ENCODE measurements at regions not wholly inside any gene's neighbourhood (a gene's known extent, or its start where the extent isn't known, plus 50 kb on each side); places are given as distances from the start of the nearest gene placed in this dataset.
"Not testable (repeated sequence)": the region's sequence is repeated elsewhere in the genome, so short reads cannot be mapped to it uniquely, and the experiment has no call there.

DNA sequence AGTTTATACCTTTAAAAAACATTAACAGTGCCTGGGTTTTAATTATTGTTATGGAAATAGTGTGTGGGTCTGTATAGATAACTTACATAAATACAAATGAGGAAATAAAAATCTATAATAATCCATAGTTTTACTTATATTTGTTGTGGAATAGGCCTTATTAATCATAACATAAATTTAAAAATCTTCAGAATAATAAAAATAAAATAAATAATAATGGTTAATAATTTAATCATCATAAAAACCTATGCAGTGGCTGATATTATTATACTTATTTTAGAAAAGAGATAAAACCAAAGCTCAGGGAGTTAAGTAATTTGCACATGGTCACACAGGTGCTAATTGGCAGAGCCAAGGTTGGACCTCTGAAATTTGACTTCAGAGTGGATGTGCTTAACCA is 785.3 kb upstream of the SEMA6A start:
- DNase-seq: no peak

DNA sequence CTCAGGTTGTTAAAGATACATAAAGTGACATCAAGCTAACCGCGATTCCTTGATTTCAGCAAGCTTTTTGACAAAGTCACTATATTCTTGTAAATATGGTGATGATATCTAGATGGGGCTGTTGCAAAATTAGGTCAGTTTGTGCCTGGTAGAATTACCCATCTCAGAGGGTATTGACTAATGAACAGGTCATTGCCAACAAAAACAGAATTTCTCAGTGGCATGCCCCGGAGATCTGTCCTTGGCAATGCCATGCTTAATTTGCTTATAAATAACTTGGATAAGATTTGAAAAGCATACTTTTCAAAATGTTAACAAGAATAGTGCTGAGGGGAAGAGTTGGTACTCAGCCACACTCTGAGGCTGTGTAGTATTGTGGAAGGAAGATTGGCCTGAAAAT is 783.3 kb upstream of the SEMA6A start:
- DNase-seq: no peak

DNA sequence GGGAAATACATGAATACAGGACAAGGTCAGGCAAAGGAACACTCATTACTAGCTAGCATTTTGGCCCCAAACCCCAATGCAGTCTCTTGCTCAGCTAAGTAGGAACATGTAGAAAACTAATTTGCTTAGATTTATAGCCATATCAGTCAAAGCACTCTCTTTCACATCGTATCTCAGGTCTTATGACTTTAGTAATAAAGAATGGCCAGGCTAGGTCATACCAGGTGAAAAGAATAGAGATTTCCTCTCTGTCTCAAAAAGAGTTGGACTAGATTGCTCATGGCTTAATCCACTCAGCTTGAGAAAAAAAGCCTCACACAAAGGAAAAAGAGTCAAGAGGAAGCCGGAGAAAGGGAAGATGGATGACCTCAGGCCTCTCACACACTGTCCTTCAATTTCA is 772.7 kb upstream of the SEMA6A start:
- no peak for DNase-seq

GRCh38 chr5:117343726-117344125 is 769.1 kb upstream of the SEMA6A start:
- not testable (repeated sequence) for DNase-seq

DNA sequence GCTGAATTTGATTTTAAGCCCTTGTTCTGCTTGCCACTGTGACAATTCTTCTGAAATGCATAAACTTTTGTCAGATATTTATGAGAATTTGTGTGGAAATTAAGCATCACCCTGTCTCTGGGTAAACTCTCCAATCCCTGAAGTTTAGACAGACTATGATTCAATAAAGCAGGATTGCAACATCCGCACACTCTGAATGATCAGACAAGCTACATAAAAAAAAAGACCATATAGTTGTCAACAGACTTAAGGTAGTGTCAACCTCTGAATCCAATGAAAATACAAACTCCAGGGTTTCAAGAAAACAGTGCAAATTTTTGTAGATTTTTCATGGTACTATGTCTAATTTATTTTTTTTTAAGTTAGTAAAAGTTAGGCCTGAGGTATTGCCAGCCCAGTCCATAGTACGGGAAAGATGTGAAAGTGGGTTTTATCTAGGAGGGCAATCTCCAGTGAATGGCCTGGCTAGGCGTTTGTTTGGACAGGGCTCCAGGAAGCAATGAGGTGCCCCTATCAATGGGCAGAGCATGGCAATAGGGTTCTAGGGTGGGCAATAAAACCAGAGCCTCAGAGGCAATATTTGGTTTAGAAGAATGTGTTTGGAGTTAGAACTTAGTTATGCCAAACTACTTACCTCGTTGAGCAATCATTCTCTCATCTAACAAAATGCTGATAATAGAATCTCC is 762.6 kb upstream of the SEMA6A start:
- DNase-seq: no peak

DNA sequence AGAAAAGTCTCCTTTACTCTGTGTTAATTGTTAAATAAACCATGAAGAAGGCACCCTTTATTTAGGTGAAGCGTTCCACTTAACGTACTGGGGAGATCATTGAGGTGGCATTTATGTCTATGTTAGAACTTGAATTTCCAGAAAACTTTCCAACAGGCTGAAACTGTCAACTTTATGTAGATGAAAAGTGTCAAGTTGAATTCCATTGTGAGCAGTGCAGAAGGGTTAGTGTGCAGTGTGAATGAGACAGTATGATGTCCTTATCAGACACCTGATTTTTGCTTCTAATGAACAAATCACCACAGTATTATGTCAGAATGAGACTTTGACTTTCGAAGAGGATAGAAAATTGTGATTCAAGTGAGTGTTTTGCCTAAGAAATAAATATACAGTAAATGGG is 761.6 kb upstream of the SEMA6A start:
- no peak for DNase-seq

GRCh38 chr5:117333011-117333410 is 758.4 kb upstream of the SEMA6A start:
- DNase-seq: no peak

DNA sequence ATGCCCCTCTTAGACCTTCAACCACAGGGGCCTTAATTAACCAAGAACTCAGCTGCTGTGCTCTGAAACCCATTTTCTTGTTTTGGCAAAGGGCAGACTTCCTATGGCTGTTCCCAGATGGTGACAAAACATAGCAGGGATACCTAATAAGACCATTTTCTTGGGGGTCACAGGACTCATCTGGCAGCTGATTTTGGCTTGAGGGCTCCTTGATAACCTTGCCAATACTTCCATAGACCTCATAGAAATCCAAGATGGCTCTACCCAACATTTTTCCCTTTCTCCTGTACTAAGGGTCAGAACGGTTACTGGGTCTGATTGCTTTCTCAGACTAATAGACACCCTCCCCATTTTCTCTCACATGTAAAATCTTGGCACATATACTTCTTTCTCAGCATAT is 757.7 kb upstream of the SEMA6A start:
- DNase-seq: no peak

DNA sequence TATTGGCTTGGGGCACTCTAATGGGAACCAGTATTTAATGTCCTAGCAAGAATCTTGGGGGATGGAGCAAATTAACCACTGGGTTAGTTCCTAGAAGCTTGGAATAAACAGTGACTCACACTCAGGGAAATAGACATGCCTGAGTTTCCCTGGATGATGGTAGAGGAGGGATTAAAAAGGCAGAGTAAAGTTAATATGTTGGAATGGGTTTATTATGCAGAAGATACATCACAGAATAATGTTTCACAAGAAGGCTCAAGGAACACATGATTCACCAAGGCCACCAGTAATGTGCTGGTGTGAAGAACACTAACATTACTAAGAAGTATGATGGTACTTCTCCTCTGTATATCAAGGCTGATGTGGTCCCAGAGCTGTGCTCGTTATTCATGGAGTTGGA is 752.9 kb upstream of the SEMA6A start:
- no peak for DNase-seq

- DNase-seq: no peak
Measured at GRCh38 chr5:117326997-117327396, 752.4 kb upstream of the SEMA6A start.

- no peak for DNase-seq
Measured at GRCh38 chr5:117318528-117318927, 743.9 kb upstream of the SEMA6A start.

DNA sequence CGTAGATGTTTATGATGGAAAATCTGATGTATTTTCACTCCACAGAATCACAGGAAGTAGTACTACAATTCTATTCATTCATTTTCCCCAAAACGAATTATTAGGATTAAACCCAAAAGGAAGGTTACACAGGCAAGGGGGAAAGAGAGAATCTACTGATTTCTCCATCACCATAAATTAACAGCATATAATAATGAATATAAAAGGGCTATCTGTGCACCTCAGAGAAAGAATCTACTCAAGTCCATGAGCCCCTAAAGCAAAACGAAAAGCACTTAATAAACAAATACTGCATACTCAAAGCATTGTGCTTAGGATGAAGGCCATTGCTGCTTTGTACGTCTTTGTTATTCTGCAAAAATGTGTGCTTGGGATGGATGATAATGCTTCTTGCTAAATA is 740.5 kb upstream of the SEMA6A start:
- DNase-seq: no peak

DNA sequence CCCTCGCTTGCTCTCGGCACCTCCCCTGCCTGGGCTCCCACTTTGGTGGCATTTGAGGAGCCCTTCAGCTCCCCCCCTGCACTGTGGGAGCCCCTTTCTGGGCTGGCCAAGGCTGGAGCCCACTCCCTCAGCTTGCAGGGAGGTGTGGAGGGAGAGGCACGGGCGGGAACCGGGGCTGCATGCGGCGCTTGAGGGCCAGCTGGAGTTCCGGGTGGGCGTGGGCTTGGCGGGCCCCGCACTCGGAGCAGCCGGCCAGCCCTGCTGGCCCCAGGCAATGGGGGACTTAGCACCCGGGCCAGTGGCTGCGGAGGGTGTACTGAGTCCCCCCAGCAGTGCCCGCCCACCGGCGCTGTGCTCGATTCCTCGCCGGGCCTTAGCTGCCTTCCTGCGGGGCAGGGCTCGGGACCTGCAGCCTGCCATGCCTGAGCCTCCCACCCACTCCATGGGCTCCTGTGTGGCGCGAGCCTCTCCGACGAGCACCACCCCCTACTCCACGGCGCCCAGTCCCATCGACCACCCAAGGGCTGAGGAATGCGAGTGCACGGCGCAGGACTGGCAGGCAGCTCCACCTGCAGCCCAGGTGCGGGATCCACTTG is 730.0 kb upstream of the SEMA6A start:
- not testable (repeated sequence) for DNase-seq

GRCh38 chr5:117302949-117303348 is 728.3 kb upstream of the SEMA6A start:
- no peak for DNase-seq

- no peak for DNase-seq
Measured at GRCh38 chr5:117302473-117302872, 727.9 kb upstream of the SEMA6A start.

DNA sequence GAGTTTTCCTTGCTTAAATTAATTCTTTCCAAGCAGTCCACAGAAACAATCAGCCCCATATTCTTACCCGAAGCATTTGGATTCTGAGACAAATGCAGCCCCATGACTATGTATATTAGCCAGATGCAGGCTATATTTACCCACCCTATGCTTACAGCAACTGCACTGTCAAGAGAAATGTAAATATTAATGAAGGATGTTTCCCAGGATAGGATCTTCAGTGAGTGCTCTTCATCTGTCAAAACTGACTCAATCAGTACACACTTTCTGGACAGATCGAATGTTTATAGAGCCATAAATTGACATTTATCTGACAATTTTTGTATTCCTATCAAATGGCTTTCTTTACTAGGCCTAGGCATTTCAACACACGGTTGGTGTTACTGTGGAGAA is 725.3 kb upstream of the SEMA6A start:
- DNase-seq: no peak

- no peak for DNase-seq
Measured at GRCh38 chr5:117299224-117299935, 724.8 kb upstream of the SEMA6A start.

- no peak for DNase-seq
Measured at GRCh38 chr5:117296872-117297271, 722.2 kb upstream of the SEMA6A start.

DNA sequence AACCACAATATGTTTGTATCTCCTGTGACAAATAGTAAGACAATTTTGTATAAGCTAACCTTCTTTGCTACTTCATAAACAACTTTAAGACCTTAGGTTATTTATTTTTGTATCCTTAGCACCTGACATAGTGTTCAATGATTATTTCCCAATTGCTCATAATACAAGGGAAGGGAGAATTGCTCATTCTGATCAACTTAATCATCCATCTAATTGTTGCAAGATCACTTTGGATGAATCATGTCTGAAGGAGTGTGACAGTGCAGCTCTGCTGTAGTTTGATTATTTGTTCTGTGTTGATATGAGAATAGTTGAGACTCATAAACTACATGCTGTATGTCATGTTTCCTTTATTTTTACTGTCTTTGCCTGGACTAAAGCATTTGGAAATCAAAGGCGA is 721.3 kb upstream of the SEMA6A start:
- DNase-seq: no peak

- DNase-seq: no peak
Measured at GRCh38 chr5:117286813-117287212, 712.2 kb upstream of the SEMA6A start.

DNA sequence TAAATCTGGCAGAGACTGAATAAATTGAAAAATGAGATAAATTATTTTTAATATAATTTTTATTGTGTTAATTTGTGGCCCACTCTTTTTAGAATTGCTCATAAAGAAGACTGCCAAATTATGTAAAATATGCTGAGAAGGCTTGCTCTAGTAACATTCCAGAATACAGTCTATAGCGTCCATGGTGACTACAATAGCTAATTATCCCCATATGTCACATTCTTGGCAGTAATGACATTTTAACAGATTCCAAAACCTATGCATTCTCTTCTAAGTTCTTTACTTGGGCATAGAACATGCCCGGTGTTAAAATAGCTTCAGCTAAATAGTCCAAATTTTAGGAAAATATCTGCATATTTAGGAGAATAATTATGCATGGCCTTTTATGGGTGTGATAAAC is 697.0 kb upstream of the SEMA6A start:
- DNase-seq: no peak

GRCh38 chr5:117266280-117266679 is 691.7 kb upstream of the SEMA6A start:
- no peak for DNase-seq

DNA sequence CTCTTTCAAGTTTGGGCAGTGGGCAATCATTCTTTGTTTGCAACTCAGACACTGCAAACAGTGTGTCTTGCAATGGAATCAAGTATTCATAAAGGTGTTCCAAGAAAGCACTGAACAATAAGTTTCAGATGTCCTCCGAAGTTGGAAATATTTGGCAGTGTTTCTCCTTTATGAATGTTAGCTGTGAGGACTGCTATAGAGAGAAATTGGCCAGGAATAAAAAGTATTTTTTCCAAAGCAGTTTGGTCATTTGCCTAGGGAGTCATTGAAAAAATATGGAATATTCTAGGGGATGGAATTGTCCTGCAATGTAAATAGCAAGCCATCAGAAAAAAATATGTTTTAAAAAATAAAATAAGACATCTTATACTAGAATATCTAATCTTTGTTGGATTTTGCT is 688.6 kb upstream of the SEMA6A start:
- no peak for DNase-seq

GRCh38 chr5:117262572-117263131 is 688.0 kb upstream of the SEMA6A start:
- DNase-seq: no peak
